Ectodermal cell (in vitro differentiated cells): ENCODE measurements at regions not wholly inside any gene's neighbourhood (a gene's known extent, or its start where the extent isn't known, plus 50 kb on each side); places are given as distances from the start of the nearest gene placed in this dataset.

Experiments
- H3K27ac ChIP-seq: 2 replicates; pipeline ENCODE4 v1.7.0; 2013; ENCODE audit warnings: mild to moderate bottlenecking, low read depth, low read length; ENCODE audit not compliant: insufficient read depth, poor library complexity, severe bottlenecking
- H3K27me3 ChIP-seq: 2 replicates; pipeline ENCODE4 v1.7.0; 2013; ENCODE audit warnings: mild to moderate bottlenecking, low read length; ENCODE audit not compliant: insufficient read depth, control insufficient read depth, poor library complexity, severe bottlenecking
- H3K36me3 ChIP-seq: one replicate; pipeline ENCODE4 v1.7.0; 2013; ENCODE audit warnings: low read length; ENCODE audit not compliant: control insufficient read depth, insufficient read depth
- H3K4me1 ChIP-seq: one replicate; pipeline ENCODE4 v1.7.0; 2013; ENCODE audit warnings: low read length; ENCODE audit not compliant: control insufficient read depth, insufficient read depth
- H3K4me3 ChIP-seq: 2 replicates; pipeline ENCODE4 v1.7.0; 2013; ENCODE audit warnings: low read depth, low read length, control low read depth; ENCODE audit not compliant: insufficient read depth
- H3K9me3 ChIP-seq: 2 replicates; pipeline ENCODE4 v1.7.0; 2013; ENCODE audit warnings: mild to moderate bottlenecking, low read length, moderate library complexity; ENCODE audit not compliant: control insufficient read depth
- WGBS, 2 experiments: methylation state at CpG; one replicate each; pipeline ENCODE4 v1.1.7; 2013; ENCODE audit warnings: missing lambda C conversion rate in 2 of 2; 5-methylcytosine and 5-hydroxymethylcytosine counted together

GRCh38 chr4:189815404-189816192, 125.1 kb upstream of the FRG1 start:
- no peak overlapping the region for H3K27ac ChIP-seq
- H3K9me3 ChIP-seq, result no peaks in the 10 kb centered on the region
- no peaks in the 10 kb centered on the region for H3K27me3 ChIP-seq
- no peak overlapping the region for H3K4me3 ChIP-seq
- H3K36me3 ChIP-seq, result no peaks in the 10 kb centered on the region
- no peaks in the 10 kb centered on the region for H3K4me1 ChIP-seq
- WGBS, 2 experiments, result 95 to 100% methylated on average over 2 to 4 of the region's 4 CpGs

- Histone ChIP-seq H3K36me3 (no peaks in the 10 kb centered on the region), H3K27me3 (no peaks in the 10 kb centered on the region), H3K4me3 (no peak overlapping the region), H3K27ac (no peak overlapping the region), H3K9me3 (no peaks in the 10 kb centered on the region), H3K4me1 (no peaks in the 10 kb centered on the region)
- 92 to 99% methylated on average over 3 of the region's 3 CpGs for WGBS, 2 experiments
Observed at GRCh38 chr4:189822326-189822725, 118.3 kb upstream of the FRG1 start.

- Histone ChIP-seq H3K4me3 (no peak overlapping the region), H3K9me3 (no peaks in the 10 kb centered on the region), H3K4me1 (no peaks in the 10 kb centered on the region), H3K36me3 (no peaks in the 10 kb centered on the region), H3K27ac (no peak overlapping the region), H3K27me3 (no peaks in the 10 kb centered on the region)
- 93 to 95% methylated on average over 1 to 3 of the region's 3 CpGs for WGBS, 2 experiments
Observed at GRCh38 chr4:189823591-189823990, 117.1 kb upstream of the FRG1 start.

GRCh38 chr4:189825466-189825865, 115.2 kb upstream of the FRG1 start:
- H3K9me3 ChIP-seq, result no peaks in the 10 kb centered on the region
- no peaks in the 10 kb centered on the region for H3K27me3 ChIP-seq
- 93 to 99% methylated on average over 4 of the region's 4 CpGs for WGBS, 2 experiments

GRCh38 chr4:189826657-189827056, 114.0 kb upstream of the FRG1 start:
- H3K4me3 ChIP-seq, result no peak overlapping the region
- H3K36me3 ChIP-seq, result no peaks in the 10 kb centered on the region
- no peak overlapping the region for H3K27ac ChIP-seq
- WGBS, 2 experiments, result 65 to 76% methylated on average over 4 of the region's 4 CpGs
- H3K27me3 ChIP-seq, result no peaks in the 10 kb centered on the region
- no peaks in the 10 kb centered on the region for H3K9me3 ChIP-seq
- no peaks in the 10 kb centered on the region for H3K4me1 ChIP-seq

More at GRCh38 chr4:189825466-189825865, 115.2 kb upstream of the FRG1 start:
- H3K36me3 ChIP-seq, result no peaks in the 10 kb centered on the region
- H3K27ac ChIP-seq, result no peak overlapping the region
- H3K4me1 ChIP-seq, result no peaks in the 10 kb centered on the region
- H3K4me3 ChIP-seq, result no peak overlapping the region

GRCh38 chr4:189828081-189828697, 112.5 kb upstream of the FRG1 start:
- Histone ChIP-seq H3K36me3 (no peaks in the 10 kb centered on the region), H3K27ac (no peak overlapping the region), H3K4me3 (no peak overlapping the region), H3K9me3 (no peaks in the 10 kb centered on the region), H3K27me3 (no peaks in the 10 kb centered on the region), H3K4me1 (no peaks in the 10 kb centered on the region)
- WGBS, 2 experiments, result 89 to 92% methylated on average over 7 of the region's 7 CpGs

- H3K4me3 ChIP-seq, result no peak overlapping the region
- no peak overlapping the region for H3K27ac ChIP-seq
- H3K9me3 ChIP-seq, result no peaks in the 10 kb centered on the region
- WGBS, 2 experiments, result 97 to 98% methylated on average over 4 to 5 of the region's 6 CpGs
- H3K4me1 ChIP-seq, result no peaks in the 10 kb centered on the region
- H3K36me3 ChIP-seq, result no peaks in the 10 kb centered on the region
- H3K27me3 ChIP-seq, result no peaks in the 10 kb centered on the region
Observed at GRCh38 chr4:189832528-189832927, 108.1 kb upstream of the FRG1 start.

- no peak overlapping the region for H3K4me3 ChIP-seq
- no peaks in the 10 kb centered on the region for H3K36me3 ChIP-seq
- 87 to 90% methylated on average over 4 of the region's 4 CpGs for WGBS, 2 experiments
- no peaks in the 10 kb centered on the region for H3K9me3 ChIP-seq
- no peak overlapping the region for H3K27ac ChIP-seq
- no peaks in the 10 kb centered on the region for H3K27me3 ChIP-seq
- H3K4me1 ChIP-seq, result no peaks in the 10 kb centered on the region
Observed at GRCh38 chr4:189834616-189835015, 106.1 kb upstream of the FRG1 start.

GRCh38 chr4:189835505-189835904, 105.2 kb upstream of the FRG1 start:
- Histone ChIP-seq H3K36me3 (no peaks in the 10 kb centered on the region), H3K4me3 (no peak overlapping the region), H3K9me3 (no peaks in the 10 kb centered on the region), H3K27ac (no peak overlapping the region), H3K4me1 (no peaks in the 10 kb centered on the region), H3K27me3 (no peaks in the 10 kb centered on the region)
- 80 to 83% methylated on average over 1 of the region's 1 CpG for WGBS, 2 experiments

- WGBS, 2 experiments, result 77 to 78% methylated on average over 5 of the region's 5 CpGs
- H3K9me3 ChIP-seq, result no peaks in the 10 kb centered on the region
- H3K36me3 ChIP-seq, result no peaks in the 10 kb centered on the region
- H3K4me3 ChIP-seq, result no peak overlapping the region
- H3K27me3 ChIP-seq, result no peaks in the 10 kb centered on the region
- no peaks in the 10 kb centered on the region for H3K4me1 ChIP-seq
- H3K27ac ChIP-seq, result no peak overlapping the region
Observed at GRCh38 chr4:189837471-189837870, 103.2 kb upstream of the FRG1 start.
